ENCODE measurements at regions not wholly inside any gene's neighbourhood (a gene's known extent, or its start where the extent isn't known, plus 50 kb on each side); places are given as distances from the start of the nearest gene placed in this dataset.

GRCh38 chr12:86647800-86648199 lies 391.6 kb upstream of the MGAT4C start:
- H3K27me3 Mint-ChIP-seq (ENCODE audit: low read depth): no peaks in the 10 kb centered on the region
- no peak for DNase-seq
- no peak overlapping the region for H3K14ac ChIP-seq (ENCODE audit: insufficient read depth, low read length)
- H2BK15ac ChIP-seq (ENCODE audit: low read depth, low read length): no peak overlapping the region
- no peak overlapping the region for H3K4me3 Mint-ChIP-seq
- no peak overlapping the region for H3K27ac Mint-ChIP-seq
- no peak overlapping the region for H4K8ac ChIP-seq (replicated peaks; ENCODE audit: insufficient read length, low read depth, low read length)
- no peaks in the 10 kb centered on the region for H3K9me3 Mint-ChIP-seq
- no peak overlapping the region for H3K27ac ChIP-seq (ENCODE audit: insufficient read length, low read depth, low read length)
- no peaks in the 10 kb centered on the region for H3K79me2 ChIP-seq (ENCODE audit: insufficient read depth, low read length)
- H2BK20ac ChIP-seq (ENCODE audit: low read depth, low read length, poor library complexity, severe bottlenecking): no peak overlapping the region
- no peak overlapping the region for H2BK12ac ChIP-seq (ENCODE audit: insufficient read length, low read depth, low read length)
- no peak overlapping the region for H3K4ac ChIP-seq (ENCODE audit: low read depth, low read length)
- TF ChIP-seq, protein P1, sequence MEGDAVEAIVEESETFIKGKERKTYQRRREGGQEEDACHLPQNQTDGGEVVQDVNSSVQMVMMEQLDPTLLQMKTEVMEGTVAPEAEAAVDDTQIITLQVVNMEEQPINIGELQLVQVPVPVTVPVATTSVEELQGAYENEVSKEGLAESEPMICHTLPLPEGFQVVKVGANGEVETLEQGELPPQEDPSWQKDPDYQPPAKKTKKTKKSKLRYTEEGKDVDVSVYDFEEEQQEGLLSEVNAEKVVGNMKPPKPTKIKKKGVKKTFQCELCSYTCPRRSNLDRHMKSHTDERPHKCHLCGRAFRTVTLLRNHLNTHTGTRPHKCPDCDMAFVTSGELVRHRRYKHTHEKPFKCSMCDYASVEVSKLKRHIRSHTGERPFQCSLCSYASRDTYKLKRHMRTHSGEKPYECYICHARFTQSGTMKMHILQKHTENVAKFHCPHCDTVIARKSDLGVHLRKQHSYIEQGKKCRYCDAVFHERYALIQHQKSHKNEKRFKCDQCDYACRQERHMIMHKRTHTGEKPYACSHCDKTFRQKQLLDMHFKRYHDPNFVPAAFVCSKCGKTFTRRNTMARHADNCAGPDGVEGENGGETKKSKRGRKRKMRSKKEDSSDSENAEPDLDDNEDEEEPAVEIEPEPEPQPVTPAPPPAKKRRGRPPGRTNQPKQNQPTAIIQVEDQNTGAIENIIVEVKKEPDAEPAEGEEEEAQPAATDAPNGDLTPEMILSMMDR (conservative IDR thresholded peaks at IDR 0.05): no peak
- H3K4me2 ChIP-seq (ENCODE audit: insufficient read depth, insufficient read length, low read length): no peak overlapping the region
- no peak overlapping the region for H2BK120ac ChIP-seq (ENCODE audit: low read depth, low read length, poor library complexity, severe bottlenecking)
- H4K91ac ChIP-seq (ENCODE audit: insufficient read length, low read depth, low read length): no peak overlapping the region
- H3K27me3 ChIP-seq (ENCODE audit: insufficient read depth, low read length): no peaks in the 10 kb centered on the region
- H3K18ac ChIP-seq (ENCODE audit: insufficient read length, low read depth, low read length): no peak overlapping the region
- no peak overlapping the region for H3K9ac ChIP-seq (ENCODE audit: extremely low read depth, insufficient read length, low read length)
- no peak overlapping the region for H3K56ac ChIP-seq (ENCODE audit: insufficient read length, low read depth, low read length)
- no peak overlapping the region for H2BK5ac ChIP-seq (ENCODE audit: insufficient read length, low read length)
- H3K36me3 Mint-ChIP-seq (ENCODE audit: insufficient read depth in 1 of 3, low read depth in 3 of 3): no peaks in the 10 kb centered on the region
- no peak overlapping the region for H3T11ph ChIP-seq (ENCODE audit: low read length)
- H3K4me1 Mint-ChIP-seq: no peaks in the 10 kb centered on the region
- H4K20me1 ChIP-seq (ENCODE audit: control insufficient read depth, insufficient read depth, insufficient read length): no peaks in the 10 kb centered on the region
- H3K23ac ChIP-seq (ENCODE audit: insufficient read length, low read depth, low read length): no peak overlapping the region
- WGBS (ENCODE audit: extremely low coverage, insufficient read length, low lambda C conversion rate): no CpG with 5 or more reads among the region's 2 CpGs
- no peaks in the 10 kb centered on the region for H3K4me1 ChIP-seq (ENCODE audit: insufficient read depth, low read length)
- no peak overlapping the region for H4K5ac ChIP-seq (ENCODE audit: insufficient read length, low read depth, low read length)
- H3K79me1 ChIP-seq (ENCODE audit: insufficient read depth, low read depth, low read length, poor library complexity, severe bottlenecking): no peaks in the 10 kb centered on the region
- no peaks in the 10 kb centered on the region for H3K9me3 ChIP-seq (ENCODE audit: control insufficient read depth, low read depth, low read length)
- no peak overlapping the region for H2AFZ ChIP-seq (ENCODE audit: low read length)
- no peak overlapping the region for H2AK5ac ChIP-seq (ENCODE audit: insufficient read length, low read length)
- H3K23me2 ChIP-seq (ENCODE audit: insufficient read length, low read depth, low read length, poor library complexity, severe bottlenecking): no peaks in the 10 kb centered on the region
